Astrocyte (in vitro differentiated cells and primary cell): ENCODE measurements at regions not wholly inside any gene's neighbourhood (a gene's known extent, or its start where the extent isn't known, plus 50 kb on each side); places are given as distances from the start of the nearest gene placed in this dataset.

Source experiments
- EZH2 ChIP-seq: IDR thresholded peaks from 2 replicates; pipeline ENCODE4 v1.6.1; 2012; ENCODE audit warnings: mild to moderate bottlenecking, low read length, inconsistent platforms; ENCODE audit not compliant: insufficient read depth
- TF ChIP-seq, protein P1 (sequence below): IDR thresholded peaks from 2 replicates; pipeline ENCODE4 v1.5.1; 2011; ENCODE audit warnings: low read depth, mild to moderate bottlenecking, inconsistent platforms, low read length, moderate library complexity; ENCODE audit not compliant: insufficient read depth

DNA sequence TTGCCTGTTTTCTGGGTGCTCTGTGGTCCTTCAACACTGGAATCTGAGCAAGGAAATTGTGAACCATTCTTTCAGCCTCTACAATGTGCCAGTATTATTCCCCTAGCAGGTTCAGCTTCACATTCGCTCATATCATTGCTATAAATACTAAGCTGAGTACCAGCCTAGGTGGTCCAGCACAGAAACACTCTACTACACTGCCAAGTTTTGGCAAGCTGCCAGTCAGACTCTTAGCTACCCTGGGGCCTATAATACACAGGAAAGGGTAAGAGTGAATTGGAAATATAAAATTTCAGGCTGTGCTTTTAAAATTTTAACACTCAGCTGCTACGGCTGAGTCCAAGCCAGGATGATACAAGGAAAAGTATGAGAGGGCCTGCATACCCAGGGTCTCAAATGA, 49.9 kb upstream of the PPP1R3A start:
- TF ChIP-seq, protein P1, sequence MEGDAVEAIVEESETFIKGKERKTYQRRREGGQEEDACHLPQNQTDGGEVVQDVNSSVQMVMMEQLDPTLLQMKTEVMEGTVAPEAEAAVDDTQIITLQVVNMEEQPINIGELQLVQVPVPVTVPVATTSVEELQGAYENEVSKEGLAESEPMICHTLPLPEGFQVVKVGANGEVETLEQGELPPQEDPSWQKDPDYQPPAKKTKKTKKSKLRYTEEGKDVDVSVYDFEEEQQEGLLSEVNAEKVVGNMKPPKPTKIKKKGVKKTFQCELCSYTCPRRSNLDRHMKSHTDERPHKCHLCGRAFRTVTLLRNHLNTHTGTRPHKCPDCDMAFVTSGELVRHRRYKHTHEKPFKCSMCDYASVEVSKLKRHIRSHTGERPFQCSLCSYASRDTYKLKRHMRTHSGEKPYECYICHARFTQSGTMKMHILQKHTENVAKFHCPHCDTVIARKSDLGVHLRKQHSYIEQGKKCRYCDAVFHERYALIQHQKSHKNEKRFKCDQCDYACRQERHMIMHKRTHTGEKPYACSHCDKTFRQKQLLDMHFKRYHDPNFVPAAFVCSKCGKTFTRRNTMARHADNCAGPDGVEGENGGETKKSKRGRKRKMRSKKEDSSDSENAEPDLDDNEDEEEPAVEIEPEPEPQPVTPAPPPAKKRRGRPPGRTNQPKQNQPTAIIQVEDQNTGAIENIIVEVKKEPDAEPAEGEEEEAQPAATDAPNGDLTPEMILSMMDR = no peak
- no peak for TF ChIP-seq EZH2
